ENCODE measurements at regions not wholly inside any gene's neighbourhood (a gene's known extent, or its start where the extent isn't known, plus 50 kb on each side); places are given as distances from the start of the nearest gene placed in this dataset.

GRCh38 chr12:125836647-125837046, 771.4 kb downstream of the AACS start:
- TF ChIP-seq CTCF (IDR thresholded peaks at IDR 0.05; ENCODE audit: insufficient read depth, low read length, poor library complexity, severe bottlenecking): no peak
- no peak for TF ChIP-seq EZH2phosphoT487 (conservative IDR thresholded peaks at IDR 0.05; ENCODE audit: low read length)
